ENCODE measurements at regions not wholly inside any gene's neighbourhood (a gene's known extent, or its start where the extent isn't known, plus 50 kb on each side); places are given as distances from the start of the nearest gene placed in this dataset.

DNA sequence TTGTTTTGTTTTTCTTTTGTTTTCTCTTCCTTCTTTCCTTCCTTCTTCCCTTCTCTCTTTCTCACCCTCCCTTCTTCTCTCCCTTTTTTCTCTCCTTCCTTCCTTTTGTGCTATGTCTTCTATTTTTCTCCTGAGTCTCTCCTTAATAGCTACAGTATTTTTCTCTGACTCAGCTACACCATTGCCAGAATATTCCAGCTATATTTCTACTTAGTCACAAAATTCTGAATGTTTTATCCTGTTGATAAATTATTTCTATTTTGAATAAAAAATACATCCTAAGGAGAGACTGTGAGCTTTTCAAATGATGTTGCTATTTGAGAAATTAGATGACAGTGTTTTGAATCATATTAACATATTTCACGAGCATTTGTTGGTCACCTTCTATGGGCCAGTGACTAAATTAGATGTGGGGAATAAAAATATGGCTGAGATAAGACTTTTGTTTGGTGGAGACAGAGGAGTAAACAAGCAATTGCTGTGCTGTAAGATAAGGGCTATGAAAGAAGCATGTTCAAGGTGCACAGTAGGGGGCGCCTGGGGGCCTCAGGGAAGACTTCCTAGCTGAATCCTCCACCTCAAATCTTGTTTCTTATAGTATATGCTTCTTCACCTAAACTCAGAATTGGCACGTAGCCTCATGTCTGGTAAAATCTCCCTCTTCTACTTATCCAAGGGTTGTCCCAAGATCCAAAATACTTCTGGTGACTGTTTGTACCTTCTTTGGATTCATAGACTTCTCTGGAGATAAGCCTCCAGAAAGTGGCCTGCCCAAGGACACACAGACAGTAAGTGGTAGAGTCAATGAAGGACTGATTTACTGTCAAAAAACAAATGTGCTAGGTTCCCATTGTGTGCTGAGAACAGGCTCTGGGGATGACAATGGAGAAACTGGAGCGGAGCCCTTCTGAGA lies 115.5 kb upstream of the CREB5 start:
- TF ChIP-seq POLR2A (IDR thresholded peaks at IDR 0.05; ENCODE audit: low read length) = no peak
- no peak for TF ChIP-seq GATA1 (IDR thresholded peaks at IDR 0.05; ENCODE audit: low read depth, low read length)

Measured in erythroblast (primary cell).